Smooth muscle cell (in vitro differentiated cells): ENCODE measurements at regions not wholly inside any gene's neighbourhood (a gene's known extent, or its start where the extent isn't known, plus 50 kb on each side); places are given as distances from the start of the nearest gene placed in this dataset.
A peak's percentile ranks its signal among the peaks of the same experiment; 100 is the strongest.

Experiments used
- DNase-seq: peaks from one replicate; lab custom pipeline; 2025; ENCODE audit not compliant: unreplicated experiment; lab: John Stamatoyannopoulos, UW
- H2AFZ ChIP-seq: fragments of 200-600 bp; sonication (generic); 2 replicates; pipeline ENCODE4 v1.6.0; 2016; ENCODE audit warnings: antibody characterized with exemption, low read depth, mild to moderate bottlenecking
- H3F3A ChIP-seq: fragments of 200-600 bp; sonication (generic); 2 replicates; pipeline ENCODE4 v1.6.0; 2017; ENCODE audit warnings: antibody characterized with exemption, low read depth
- H3K27ac ChIP-seq: fragments of 200-600 bp; sonication (generic); 2 replicates; pipeline ENCODE4 v1.5.1; 2016; ENCODE audit warnings: low read depth, mild to moderate bottlenecking
- H3K27me3 ChIP-seq: fragments of 200-600 bp; sonication (generic); 2 replicates; pipeline ENCODE4 v1.6.1; 2016; ENCODE audit warnings: low read depth, mild to moderate bottlenecking
- H3K36me3 ChIP-seq: fragments of 200-600 bp; sonication (generic); 2 replicates; pipeline ENCODE4 v1.5.1; 2016; ENCODE audit warnings: low read depth
- H3K4me1 ChIP-seq: fragments of 200-600 bp; sonication (generic); 2 replicates; pipeline ENCODE4 v1.5.1; 2016; ENCODE audit warnings: low read depth
- H3K4me2 ChIP-seq: fragments of 200-600 bp; sonication (generic); 2 replicates; pipeline ENCODE4 v1.6.0; 2016; ENCODE audit warnings: mild to moderate bottlenecking
- H3K4me3 ChIP-seq: fragments of 200-600 bp; sonication (generic); 2 replicates; pipeline ENCODE4 v1.5.1; 2016; ENCODE audit warnings: mild to moderate bottlenecking
- H3K79me2 ChIP-seq: fragments of 200-600 bp; sonication (generic); 2 replicates; pipeline ENCODE4 v1.6.0; 2016; ENCODE audit warnings: low read depth, mild to moderate bottlenecking
- H3K9ac ChIP-seq: fragments of 200-600 bp; sonication (generic); 2 replicates; pipeline ENCODE4 v1.6.0; 2016; ENCODE audit warnings: low read depth
- H3K9me3 ChIP-seq: fragments of 200-600 bp; sonication (generic); replicated peaks from 2 replicates; pipeline ENCODE4 v1.5.1; 2016; ENCODE audit warnings: low read depth
- H4K20me1 ChIP-seq: fragments of 200-600 bp; sonication (generic); 2 replicates; pipeline ENCODE4 v1.6.0; 2016; ENCODE audit warnings: low read depth
- WGBS: methylation state at CpG from one replicate; pipeline ENCODE4 v1.1.7; 2016; ENCODE audit warnings: low lambda C conversion rate; 5-methylcytosine and 5-hydroxymethylcytosine counted together
- TF ChIP-seq, protein P1 (sequence below): fragments of 200-600 bp; sonication (generic); IDR thresholded peaks from 2 replicates; pipeline ENCODE4 v1.5.1; 2017; ENCODE audit warnings: borderline replicate concordance, mild to moderate bottlenecking, antibody characterized with exemption; ENCODE audit not compliant: insufficient read depth, poor library complexity, severe bottlenecking

DNA sequence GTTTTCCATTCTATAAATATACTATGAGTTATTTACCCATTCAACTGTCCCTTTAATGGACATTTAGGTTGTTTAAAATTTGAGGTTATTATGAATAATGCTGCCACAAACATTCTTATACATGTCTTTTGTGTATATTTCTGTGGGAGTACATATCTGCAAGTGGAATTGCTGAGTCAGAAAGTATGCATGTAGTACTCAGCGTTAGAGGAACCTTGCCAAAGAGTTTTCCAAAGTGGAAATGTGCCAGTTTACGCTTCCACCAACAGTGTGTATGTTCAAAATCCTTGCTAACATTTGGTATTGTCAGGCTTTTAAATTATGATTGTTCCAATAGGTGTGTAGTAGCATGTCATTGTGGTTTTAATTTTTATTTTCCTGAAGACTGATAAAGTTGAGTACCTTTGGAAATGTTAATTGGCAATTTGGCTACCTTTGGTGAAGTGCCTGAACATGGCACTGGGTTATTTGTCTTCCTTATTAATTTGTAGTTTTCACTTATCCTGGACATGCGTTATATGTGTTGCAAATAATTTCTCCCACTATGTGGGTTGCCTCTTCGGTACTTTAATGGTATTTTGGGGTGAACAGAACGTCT, 341.2 kb downstream of the CD83 start:
- H3K27me3 ChIP-seq: no peaks in the 10 kb centered on the region
- H3F3A ChIP-seq: no peaks in the 10 kb centered on the region
- WGBS: 69% methylated on average over 5 of the region's 5 CpGs
- TF ChIP-seq, protein P1, sequence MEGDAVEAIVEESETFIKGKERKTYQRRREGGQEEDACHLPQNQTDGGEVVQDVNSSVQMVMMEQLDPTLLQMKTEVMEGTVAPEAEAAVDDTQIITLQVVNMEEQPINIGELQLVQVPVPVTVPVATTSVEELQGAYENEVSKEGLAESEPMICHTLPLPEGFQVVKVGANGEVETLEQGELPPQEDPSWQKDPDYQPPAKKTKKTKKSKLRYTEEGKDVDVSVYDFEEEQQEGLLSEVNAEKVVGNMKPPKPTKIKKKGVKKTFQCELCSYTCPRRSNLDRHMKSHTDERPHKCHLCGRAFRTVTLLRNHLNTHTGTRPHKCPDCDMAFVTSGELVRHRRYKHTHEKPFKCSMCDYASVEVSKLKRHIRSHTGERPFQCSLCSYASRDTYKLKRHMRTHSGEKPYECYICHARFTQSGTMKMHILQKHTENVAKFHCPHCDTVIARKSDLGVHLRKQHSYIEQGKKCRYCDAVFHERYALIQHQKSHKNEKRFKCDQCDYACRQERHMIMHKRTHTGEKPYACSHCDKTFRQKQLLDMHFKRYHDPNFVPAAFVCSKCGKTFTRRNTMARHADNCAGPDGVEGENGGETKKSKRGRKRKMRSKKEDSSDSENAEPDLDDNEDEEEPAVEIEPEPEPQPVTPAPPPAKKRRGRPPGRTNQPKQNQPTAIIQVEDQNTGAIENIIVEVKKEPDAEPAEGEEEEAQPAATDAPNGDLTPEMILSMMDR: no peak
- peak overlapping the region; percentile 2 for H3K27ac ChIP-seq
- no peaks in the 10 kb centered on the region for H3K4me1 ChIP-seq
- DNase-seq: no peak
- no peaks in the 10 kb centered on the region for H3K9me3 ChIP-seq
- H3K4me2 ChIP-seq: peak overlapping the region; percentile 47
- no peak overlapping the region for H3K4me3 ChIP-seq
- no peaks in the 10 kb centered on the region for H4K20me1 ChIP-seq
- H3K79me2 ChIP-seq: no peaks in the 10 kb centered on the region
- no peaks in the 10 kb centered on the region for H3K36me3 ChIP-seq
- no peak overlapping the region for H2AFZ ChIP-seq
- no peak overlapping the region for H3K9ac ChIP-seq

DNA sequence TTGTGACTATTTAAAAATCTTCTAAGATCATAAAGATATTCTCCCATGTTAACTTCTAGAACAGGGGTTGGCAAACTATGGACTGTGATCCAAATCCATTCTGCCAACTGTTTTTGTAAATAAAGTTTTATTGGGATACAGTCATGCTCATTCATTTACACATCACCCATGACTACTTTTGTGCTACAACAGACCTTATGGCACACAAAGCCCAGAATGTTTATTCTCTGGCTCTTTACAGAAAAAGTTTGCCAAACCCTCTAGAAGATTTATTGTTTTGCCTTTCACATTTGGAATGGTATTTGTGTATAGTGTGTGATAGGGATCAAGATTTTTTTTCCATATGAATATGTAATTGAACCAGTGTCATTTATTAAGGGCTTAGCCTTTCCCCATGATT, 341.7 kb downstream of the CD83 start:
- H3K4me2 ChIP-seq: no peak overlapping the region
- no peaks in the 10 kb centered on the region for H3K36me3 ChIP-seq
- H3F3A ChIP-seq: no peaks in the 10 kb centered on the region
- no peaks in the 10 kb centered on the region for H4K20me1 ChIP-seq
- DNase-seq: no peak
- H3K27ac ChIP-seq: no peak overlapping the region
- no peaks in the 10 kb centered on the region for H3K4me1 ChIP-seq
- H3K9me3 ChIP-seq: no peaks in the 10 kb centered on the region
- H3K79me2 ChIP-seq: no peaks in the 10 kb centered on the region
- no peaks in the 10 kb centered on the region for H3K27me3 ChIP-seq
- TF ChIP-seq, protein P1: no peak
- H3K4me3 ChIP-seq: no peak overlapping the region
- H2AFZ ChIP-seq: no peak overlapping the region
- no peak overlapping the region for H3K9ac ChIP-seq

DNA sequence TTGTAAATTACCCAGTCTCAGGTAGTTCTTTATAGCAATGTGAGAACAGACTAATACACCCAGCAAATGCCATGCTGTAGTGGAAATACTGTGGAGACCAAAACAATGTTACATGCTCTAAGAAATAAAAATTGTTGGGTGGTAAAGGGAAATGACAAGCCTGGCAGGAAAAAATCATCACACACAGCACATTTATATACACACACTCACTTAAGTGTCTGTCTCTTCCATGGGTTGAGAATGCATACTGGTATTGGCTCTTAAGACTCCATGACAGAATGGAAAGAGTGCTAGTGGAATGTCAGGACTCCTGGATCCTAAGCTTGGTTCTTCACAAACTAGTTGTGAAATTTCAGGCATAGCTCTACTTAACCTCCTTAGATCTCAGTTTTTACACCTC, 343.0 kb downstream of the CD83 start:
- DNase-seq: no peak
- Histone ChIP-seq H3K4me1 (no peaks in the 10 kb centered on the region), H3K4me3 (no peak overlapping the region), H3K27ac (no peak overlapping the region), H3K9me3 (no peaks in the 10 kb centered on the region), H2AFZ (no peak overlapping the region), H3F3A (no peaks in the 10 kb centered on the region), H4K20me1 (no peaks in the 10 kb centered on the region), H3K79me2 (no peaks in the 10 kb centered on the region), H3K36me3 (no peaks in the 10 kb centered on the region), H3K4me2 (no peak overlapping the region), H3K9ac (no peak overlapping the region), H3K27me3 (no peaks in the 10 kb centered on the region)
- TF ChIP-seq, protein P1: no peak

DNA sequence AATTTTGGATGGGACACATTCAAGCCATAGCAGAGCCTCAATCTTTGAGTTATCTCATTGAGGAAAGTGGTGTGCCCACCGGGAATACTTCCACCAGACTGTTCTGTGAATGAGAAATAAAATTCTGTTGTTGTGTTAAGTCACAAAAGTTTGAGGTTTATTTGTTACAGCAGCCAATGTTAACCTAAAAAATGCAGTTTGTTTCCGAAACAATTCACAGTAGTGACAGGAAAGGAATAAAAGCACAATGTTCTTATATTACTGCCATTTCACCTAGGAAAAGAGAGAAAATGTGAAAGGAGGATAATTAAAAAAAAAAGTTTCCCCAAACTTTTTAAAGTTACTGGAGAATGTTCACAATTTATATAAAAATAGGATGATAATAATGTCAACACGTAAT, 344.6 kb downstream of the CD83 start:
- H3K9me3 ChIP-seq: no peaks in the 10 kb centered on the region
- no peak overlapping the region for H3K9ac ChIP-seq
- no peak overlapping the region for H3K27ac ChIP-seq
- no peaks in the 10 kb centered on the region for H3K27me3 ChIP-seq
- DNase-seq: no peak
- no peaks in the 10 kb centered on the region for H3K4me1 ChIP-seq
- H3F3A ChIP-seq: no peaks in the 10 kb centered on the region
- 95% methylated on average over 3 of the region's 3 CpGs for whole genome bisulfite sequencing
- H3K36me3 ChIP-seq: no peaks in the 10 kb centered on the region
- H2AFZ ChIP-seq: no peak overlapping the region
- no peaks in the 10 kb centered on the region for H4K20me1 ChIP-seq
- no peaks in the 10 kb centered on the region for H3K79me2 ChIP-seq
- TF ChIP-seq, protein P1: no peak
- no peak overlapping the region for H3K4me2 ChIP-seq
- no peak overlapping the region for H3K4me3 ChIP-seq
